ENCODE measurements at regions not wholly inside any gene's neighbourhood (a gene's known extent, or its start where the extent isn't known, plus 50 kb on each side); places are given as distances from the start of the nearest gene placed in this dataset.
"Not testable (repeated sequence)": the region's sequence is repeated elsewhere in the genome, so short reads cannot be mapped to it uniquely, and the experiment has no call there.

- DNase-seq (ENCODE audit: low spot score in 2 of 2) = no peak
- intact Hi-C loops (cut with DNase I; ENCODE audit: low total_unique reads) = no loop called here
- WGBS, 2 donors = 74 to 89% methylated on average over 6 to 10 of the region's 10 CpGs
- H3K4me3 ChIP-seq (ENCODE audit: low read depth, poor library complexity, severe bottlenecking) = no peak overlapping the region
- TF ChIP-seq CTCF (IDR thresholded peaks at IDR 0.05) (no peak), POLR2A (IDR thresholded peaks at IDR 0.05) (no peak)
Measured at GRCh38 chr17:79547586-79547985, 63.3 kb downstream of the RBFOX3 start.

- 83 to 87% methylated on average over 12 of the region's 12 CpGs for WGBS, 2 donors
- H3K4me3 ChIP-seq (ENCODE audit: low read depth, poor library complexity, severe bottlenecking); intact Hi-C loops (cut with DNase I; ENCODE audit: low total_unique reads); DNase-seq (ENCODE audit: low spot score in 2 of 2): not testable (repeated sequence)
Measured at GRCh38 chr17:79547171-79547570, 63.7 kb downstream of the RBFOX3 start.

GRCh38 chr17:79546386-79546785 is 64.5 kb downstream of the RBFOX3 start:
- no peak overlapping the region for H3K4me3 ChIP-seq (ENCODE audit: low read depth, poor library complexity, severe bottlenecking)
- no peak for DNase-seq (ENCODE audit: low spot score in 2 of 2)
- TF ChIP-seq CTCF (IDR thresholded peaks at IDR 0.05) (no peak), POLR2A (IDR thresholded peaks at IDR 0.05) (no peak)
- intact Hi-C loops (cut with DNase I; ENCODE audit: low total_unique reads) = no loop called here
- WGBS, 2 donors = 75 to 84% methylated on average over 10 of the region's 10 CpGs

GRCh38 chr17:79545251-79546005 is 65.4 kb downstream of the RBFOX3 start:
- no peak overlapping the region for H3K4me3 ChIP-seq (ENCODE audit: low read depth, poor library complexity, severe bottlenecking)
- TF ChIP-seq POLR2A (IDR thresholded peaks at IDR 0.05) (no peak), CTCF (IDR thresholded peaks at IDR 0.05) (no peak)
- WGBS, 2 donors = 70 to 77% methylated on average over 20 of the region's 20 CpGs
- DNase-seq (ENCODE audit: low spot score in 2 of 2) = no peak
- intact Hi-C loops (cut with DNase I; ENCODE audit: low total_unique reads) = no loop called here

GRCh38 chr17:79544142-79544914 is 66.5 kb downstream of the RBFOX3 start:
- WGBS, 2 donors = 76 to 77% methylated on average over 19 of the region's 19 CpGs
- intact Hi-C loops (cut with DNase I; ENCODE audit: low total_unique reads) = no loop called here
- no peak overlapping the region for H3K4me3 ChIP-seq (ENCODE audit: low read depth, poor library complexity, severe bottlenecking)
- no peak for TF ChIP-seq CTCF (IDR thresholded peaks at IDR 0.05)
- no peak for TF ChIP-seq POLR2A (IDR thresholded peaks at IDR 0.05)
- DNase-seq (ENCODE audit: low spot score in 2 of 2) = no peak

GRCh38 chr17:79543531-79543930 is 67.3 kb downstream of the RBFOX3 start:
- intact Hi-C loops (cut with DNase I; ENCODE audit: low total_unique reads) = no loop called here
- H3K4me3 ChIP-seq (ENCODE audit: low read depth, poor library complexity, severe bottlenecking) = no peak overlapping the region
- DNase-seq (ENCODE audit: low spot score in 2 of 2) = no peak
- 49 to 52% methylated on average over 15 of the region's 15 CpGs for WGBS, 2 donors
- TF ChIP-seq POLR2A (IDR thresholded peaks at IDR 0.05) = no peak
- no peak for TF ChIP-seq CTCF (IDR thresholded peaks at IDR 0.05)
